ENCODE measurements at regions not wholly inside any gene's neighbourhood (a gene's known extent, or its start where the extent isn't known, plus 50 kb on each side); places are given as distances from the start of the nearest gene placed in this dataset.
"Not testable (repeated sequence)": the region's sequence is repeated elsewhere in the genome, so short reads cannot be mapped to it uniquely, and the experiment has no call there.

DNA sequence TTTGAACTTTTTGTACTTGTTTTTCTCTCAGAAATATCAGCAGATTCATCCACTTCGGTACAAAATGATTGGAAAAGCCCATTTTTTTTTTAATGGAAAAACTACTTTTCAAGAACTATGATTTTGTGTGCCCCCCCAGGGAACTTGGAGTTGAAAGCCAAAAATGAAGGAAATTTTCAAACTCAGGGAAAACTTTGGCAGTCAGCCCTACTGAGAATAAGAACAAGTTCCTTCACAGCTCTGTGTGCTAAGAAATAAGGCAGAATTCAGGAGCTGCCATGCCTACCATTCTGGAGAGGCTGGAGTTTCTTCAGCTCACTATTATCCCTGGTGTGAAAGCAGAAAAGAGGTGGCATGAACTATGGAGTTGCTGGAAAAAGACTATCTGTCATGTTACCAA lies 226.0 kb upstream of the SLC35G4 start:
- Histone ChIP-seq H3K27ac (ENCODE audit: low read depth, low read length, severe bottlenecking) (no peak overlapping the region), H3K4me3 (ENCODE audit: extremely low read depth, insufficient read depth, low read length, poor library complexity, severe bottlenecking) (no peak overlapping the region), H3K4me1 (ENCODE audit: control insufficient read depth, insufficient read depth, low read length, poor library complexity, severe bottlenecking) (no peaks in the 10 kb centered on the region), H3K36me3 (ENCODE audit: control insufficient read depth, insufficient read depth, low read length) (no peaks in the 10 kb centered on the region), H3K9me3 (ENCODE audit: control insufficient read depth, low read length) (peaks cover 3% of the 10 kb centered on the region)
- WGBS, 2 experiments (ENCODE audit: insufficient coverage in 2 of 2) = no CpG with 5 or more reads among the region's 1 CpG

DNA sequence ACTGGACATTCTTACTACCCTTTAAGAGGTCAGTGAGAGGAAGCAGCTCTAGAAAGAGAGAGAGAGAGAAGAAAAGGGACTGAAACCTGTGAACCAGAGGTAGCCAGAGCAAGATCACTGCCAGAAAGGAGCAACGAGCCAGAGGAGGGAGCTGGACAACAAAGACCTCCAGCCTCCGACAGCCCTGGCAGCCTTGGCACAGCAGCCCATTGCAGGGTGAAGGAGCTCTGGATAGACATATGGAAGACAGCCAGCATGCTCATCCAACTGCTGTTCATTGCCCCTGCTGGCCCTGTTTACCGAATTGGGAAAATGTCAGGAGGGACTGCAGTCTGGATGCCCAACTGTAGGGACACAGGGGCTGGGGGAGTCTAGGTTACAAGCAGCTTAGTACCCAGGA lies 228.4 kb upstream of the SLC35G4 start:
- no peak overlapping the region for H3K4me3 ChIP-seq (ENCODE audit: extremely low read depth, insufficient read depth, low read length, poor library complexity, severe bottlenecking)
- no peaks in the 10 kb centered on the region for H3K36me3 ChIP-seq (ENCODE audit: control insufficient read depth, insufficient read depth, low read length)
- peaks cover 3% of the 10 kb centered on the region for H3K9me3 ChIP-seq (ENCODE audit: control insufficient read depth, low read length)
- no peak overlapping the region for H3K27ac ChIP-seq (ENCODE audit: low read depth, low read length, severe bottlenecking)
- H3K4me1 ChIP-seq (ENCODE audit: control insufficient read depth, insufficient read depth, low read length, poor library complexity, severe bottlenecking) = no peaks in the 10 kb centered on the region
- 86 to 92% methylated on average over 3 of the region's 3 CpGs for WGBS, 2 experiments (ENCODE audit: insufficient coverage in 2 of 2)

DNA sequence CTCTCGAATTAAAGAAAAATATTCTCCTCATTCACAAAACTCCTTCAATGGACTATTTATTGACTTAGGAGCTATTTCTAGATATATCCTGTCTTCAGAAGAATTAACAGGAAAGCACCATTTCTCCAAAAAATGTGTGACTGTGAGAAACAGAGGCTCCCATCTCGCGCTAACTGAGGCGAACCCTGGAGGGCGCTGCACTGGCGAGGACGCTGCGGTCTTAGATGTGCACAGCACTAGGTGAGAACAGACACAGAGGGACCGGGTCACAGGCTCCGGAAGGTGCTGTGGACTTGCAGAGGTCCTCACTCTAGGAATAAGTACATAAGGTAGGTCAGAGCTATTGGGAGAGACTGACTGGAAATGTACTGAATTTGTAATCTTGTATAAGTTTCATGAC lies 229.7 kb upstream of the SLC35G4 start:
- H3K9me3 ChIP-seq (ENCODE audit: control insufficient read depth, low read length) = peaks cover 3% of the 10 kb centered on the region
- no peak overlapping the region for H3K4me3 ChIP-seq (ENCODE audit: extremely low read depth, insufficient read depth, low read length, poor library complexity, severe bottlenecking)
- H3K36me3 ChIP-seq (ENCODE audit: control insufficient read depth, insufficient read depth, low read length) = no peaks in the 10 kb centered on the region
- 88 to 92% methylated on average over 8 to 9 of the region's 10 CpGs for WGBS, 2 experiments (ENCODE audit: insufficient coverage in 2 of 2)
- H3K27ac ChIP-seq (ENCODE audit: low read depth, low read length, severe bottlenecking) = no peak overlapping the region
- H3K4me1 ChIP-seq (ENCODE audit: control insufficient read depth, insufficient read depth, low read length, poor library complexity, severe bottlenecking) = no peaks in the 10 kb centered on the region

- H3K27ac ChIP-seq (ENCODE audit: low read depth, low read length, severe bottlenecking) = no peak overlapping the region
- no peaks in the 10 kb centered on the region for H3K4me1 ChIP-seq (ENCODE audit: control insufficient read depth, insufficient read depth, low read length, poor library complexity, severe bottlenecking)
- WGBS, 2 experiments (ENCODE audit: insufficient coverage in 2 of 2) = 94 to 96% methylated on average over 14 to 18 of the region's 18 CpGs
- no peak overlapping the region for H3K4me3 ChIP-seq (ENCODE audit: extremely low read depth, insufficient read depth, low read length, poor library complexity, severe bottlenecking)
- peaks cover 3% of the 10 kb centered on the region for H3K9me3 ChIP-seq (ENCODE audit: control insufficient read depth, low read length)
- no peaks in the 10 kb centered on the region for H3K36me3 ChIP-seq (ENCODE audit: control insufficient read depth, insufficient read depth, low read length)
Measured at GRCh38 chr18:11377766-11378540, 228.6 kb upstream of the PIEZO2 start.

- WGBS, 2 experiments (ENCODE audit: insufficient coverage in 2 of 2) = no CpG with 5 or more reads among the region's 2 CpGs
- Histone ChIP-seq H3K4me1 (ENCODE audit: control insufficient read depth, insufficient read depth, low read length, poor library complexity, severe bottlenecking) (peaks cover 2% of the 10 kb centered on the region), H3K27ac (ENCODE audit: low read depth, low read length, severe bottlenecking) (no peak overlapping the region), H3K4me3 (ENCODE audit: extremely low read depth, insufficient read depth, low read length, poor library complexity, severe bottlenecking) (no peak overlapping the region), H3K36me3 (ENCODE audit: control insufficient read depth, insufficient read depth, low read length) (no peaks in the 10 kb centered on the region), H3K9me3 (ENCODE audit: control insufficient read depth, low read length) (no peaks in the 10 kb centered on the region)
Measured at GRCh38 chr18:11372163-11372562, 222.8 kb upstream of the PIEZO2 start.

DNA sequence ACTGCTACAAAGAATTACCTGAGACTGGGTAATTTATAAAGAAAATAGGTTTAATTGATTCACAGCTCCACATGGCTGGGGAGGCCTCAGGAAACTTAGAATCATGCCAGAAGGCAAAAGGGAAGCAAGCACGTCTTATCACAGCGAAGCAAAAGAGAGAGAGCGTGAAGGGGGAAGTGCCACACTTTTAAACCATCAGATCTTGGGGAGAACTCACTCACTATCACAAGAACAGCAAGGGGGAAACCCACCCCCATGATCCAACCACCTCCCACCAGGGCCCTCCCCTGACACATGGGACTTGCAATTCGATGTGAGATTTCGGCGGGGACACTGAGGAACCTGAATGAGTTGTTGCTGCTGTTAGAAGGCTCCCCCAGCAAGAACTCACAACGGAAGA lies 220.2 kb upstream of the PIEZO2 start:
- Histone ChIP-seq H3K9me3 (ENCODE audit: control insufficient read depth, low read length) (no peaks in the 10 kb centered on the region), H3K36me3 (ENCODE audit: control insufficient read depth, insufficient read depth, low read length) (no peaks in the 10 kb centered on the region), H3K27ac (ENCODE audit: low read depth, low read length, severe bottlenecking) (no peak overlapping the region), H3K4me3 (ENCODE audit: extremely low read depth, insufficient read depth, low read length, poor library complexity, severe bottlenecking) (no peak overlapping the region), H3K4me1 (ENCODE audit: control insufficient read depth, insufficient read depth, low read length, poor library complexity, severe bottlenecking) (peaks cover 15% of the 10 kb centered on the region)
- WGBS, 2 experiments (ENCODE audit: insufficient coverage in 2 of 2) = 75 to 93% methylated on average over 3 to 4 of the region's 7 CpGs

GRCh38 chr18:11368020-11368419 lies 218.7 kb upstream of the PIEZO2 start:
- 94 to 100% methylated on average over 1 to 3 of the region's 4 CpGs for WGBS, 2 experiments (ENCODE audit: insufficient coverage in 2 of 2)
- H3K27ac ChIP-seq (ENCODE audit: low read depth, low read length, severe bottlenecking) = no peak overlapping the region
- H3K36me3 ChIP-seq (ENCODE audit: control insufficient read depth, insufficient read depth, low read length) = no peaks in the 10 kb centered on the region
- H3K4me3 ChIP-seq (ENCODE audit: extremely low read depth, insufficient read depth, low read length, poor library complexity, severe bottlenecking) = no peak overlapping the region
- peaks cover 15% of the 10 kb centered on the region for H3K4me1 ChIP-seq (ENCODE audit: control insufficient read depth, insufficient read depth, low read length, poor library complexity, severe bottlenecking)
- H3K9me3 ChIP-seq (ENCODE audit: control insufficient read depth, low read length) = no peaks in the 10 kb centered on the region

DNA sequence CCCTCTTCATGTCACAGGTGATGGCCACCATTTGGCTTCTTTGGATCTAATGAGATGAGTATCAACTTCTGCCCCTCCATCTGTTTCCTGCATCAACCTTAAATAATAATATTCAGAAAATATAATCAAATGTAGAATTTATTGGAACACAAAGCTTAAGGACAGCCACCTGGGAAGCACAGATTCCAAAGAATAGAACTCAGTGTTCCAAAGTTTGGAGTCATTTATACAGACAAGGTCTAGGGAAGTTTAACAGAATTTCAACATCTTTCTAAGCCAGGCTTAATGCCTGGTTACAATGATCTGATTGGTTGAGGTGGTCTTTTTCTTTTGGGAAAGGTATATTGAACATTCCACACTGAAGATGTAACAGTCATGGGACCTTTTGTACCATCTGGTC lies 218.0 kb upstream of the PIEZO2 start:
- Histone ChIP-seq H3K27ac (ENCODE audit: low read depth, low read length, severe bottlenecking) (no peak overlapping the region), H3K36me3 (ENCODE audit: control insufficient read depth, insufficient read depth, low read length) (no peaks in the 10 kb centered on the region), H3K4me1 (ENCODE audit: control insufficient read depth, insufficient read depth, low read length, poor library complexity, severe bottlenecking) (peaks cover 15% of the 10 kb centered on the region), H3K9me3 (ENCODE audit: control insufficient read depth, low read length) (no peaks in the 10 kb centered on the region), H3K4me3 (ENCODE audit: extremely low read depth, insufficient read depth, low read length, poor library complexity, severe bottlenecking) (no peak overlapping the region)

GRCh38 chr18:11366410-11366809 lies 217.0 kb upstream of the PIEZO2 start:
- H3K27ac ChIP-seq (ENCODE audit: low read depth, low read length, severe bottlenecking) = peak overlapping the region; percentile 58
- H3K9me3 ChIP-seq (ENCODE audit: control insufficient read depth, low read length) = peaks cover 3% of the 10 kb centered on the region
- H3K4me1 ChIP-seq (ENCODE audit: control insufficient read depth, insufficient read depth, low read length, poor library complexity, severe bottlenecking) = peaks cover 15% of the 10 kb centered on the region
- 58 to 64% methylated on average over 4 of the region's 4 CpGs for WGBS, 2 experiments (ENCODE audit: insufficient coverage in 2 of 2)
- no peaks in the 10 kb centered on the region for H3K36me3 ChIP-seq (ENCODE audit: control insufficient read depth, insufficient read depth, low read length)
- no peak overlapping the region for H3K4me3 ChIP-seq (ENCODE audit: extremely low read depth, insufficient read depth, low read length, poor library complexity, severe bottlenecking)

- H3K4me1 ChIP-seq (ENCODE audit: control insufficient read depth, insufficient read depth, low read length, poor library complexity, severe bottlenecking) = peaks cover 13% of the 10 kb centered on the region
- WGBS, 2 experiments (ENCODE audit: insufficient coverage in 2 of 2) = 100% methylated on average over 1 of the region's 1 CpG; no CpG with 5 or more reads in 1 of the 2 experiments
- no peak overlapping the region for H3K4me3 ChIP-seq (ENCODE audit: extremely low read depth, insufficient read depth, low read length, poor library complexity, severe bottlenecking)
- peaks cover 3% of the 10 kb centered on the region for H3K9me3 ChIP-seq (ENCODE audit: control insufficient read depth, low read length)
- no peak overlapping the region for H3K27ac ChIP-seq (ENCODE audit: low read depth, low read length, severe bottlenecking)
- H3K36me3 ChIP-seq (ENCODE audit: control insufficient read depth, insufficient read depth, low read length) = no peaks in the 10 kb centered on the region
Measured at GRCh38 chr18:11362856-11363255, 213.5 kb upstream of the PIEZO2 start.

DNA sequence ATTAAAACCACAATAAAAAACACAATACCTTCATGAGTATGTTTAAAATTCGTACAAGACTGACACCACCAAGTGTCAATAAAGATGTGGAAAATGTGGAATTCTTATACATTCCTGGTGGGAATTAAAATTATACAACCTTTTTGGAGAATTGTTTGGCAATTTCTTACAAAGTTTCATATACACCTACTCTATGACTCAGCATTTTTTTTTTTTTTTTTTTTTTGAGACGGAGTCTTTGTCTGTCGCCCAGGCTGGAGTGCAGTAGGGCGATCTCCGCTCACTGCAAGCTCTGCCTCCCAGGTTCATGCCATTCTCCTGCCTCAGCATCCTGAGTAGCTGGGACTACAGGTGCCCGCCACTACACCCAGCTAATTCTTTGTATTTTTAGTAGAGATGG lies 212.5 kb upstream of the PIEZO2 start:
- not testable (repeated sequence) for H3K36me3 ChIP-seq (ENCODE audit: control insufficient read depth, insufficient read depth, low read length); H3K9me3 ChIP-seq (ENCODE audit: control insufficient read depth, low read length); H3K4me3 ChIP-seq (ENCODE audit: extremely low read depth, insufficient read depth, low read length, poor library complexity, severe bottlenecking); H3K27ac ChIP-seq (ENCODE audit: low read depth, low read length, severe bottlenecking)
- no CpG with 5 or more reads among the region's 6 CpGs for WGBS, 2 experiments (ENCODE audit: insufficient coverage in 2 of 2)
- peaks cover 10% of the 10 kb centered on the region for H3K4me1 ChIP-seq (ENCODE audit: control insufficient read depth, insufficient read depth, low read length, poor library complexity, severe bottlenecking)

Measured in mesodermal cell (in vitro differentiated cells).